Stimulated activated CD8-positive, alpha-beta memory T cell treated with anti-CD3 and anti-CD28 coated beads, Interleukin-15, amount 100 ng/mL, for 4 hours (primary cell): ENCODE measurements at regions not wholly inside any gene's neighbourhood (a gene's known extent, or its start where the extent isn't known, plus 50 kb on each side); places are given as distances from the start of the nearest gene placed in this dataset.

Experiments
- DNase-seq, 2 donors: peaks; one replicate each; pipeline ENCODE4 v3.0.0-alpha.2; 2020; ENCODE audit warnings: low read depth in 2 of 2

GRCh38 chr13:71087006-71087405 is 780.0 kb downstream of the DACH1 start:
- no peak for DNase-seq

- no peak for DNase-seq
Measured at GRCh38 chr13:71082631-71083030, 784.4 kb downstream of the DACH1 start.

- no peak for DNase-seq
Measured at GRCh38 chr13:71079638-71080037, 787.4 kb downstream of the DACH1 start.

- no peak for DNase-seq
Measured at GRCh38 chr13:71068041-71068440, 799.0 kb downstream of the DACH1 start.

GRCh38 chr13:71067165-71067815 is 799.7 kb downstream of the DACH1 start:
- no peak for DNase-seq

GRCh38 chr13:71056581-71056980 is 810.4 kb downstream of the DACH1 start:
- DNase-seq: no peak

GRCh38 chr13:71055644-71056043 is 811.4 kb downstream of the DACH1 start:
- no peak for DNase-seq

GRCh38 chr13:71055047-71055446 is 812.0 kb downstream of the DACH1 start:
- DNase-seq: no peak

- no peak for DNase-seq
Measured at GRCh38 chr13:71054358-71054757, 812.6 kb downstream of the DACH1 start.

- no peak for DNase-seq
Measured at GRCh38 chr13:71051573-71051972, 815.4 kb downstream of the DACH1 start.

- DNase-seq: no peak
Measured at GRCh38 chr13:71046360-71047079, 820.5 kb downstream of the DACH1 start.

- no peak for DNase-seq
Measured at GRCh38 chr13:71045101-71045500, 821.9 kb downstream of the DACH1 start.

GRCh38 chr13:71039440-71039839 is 827.6 kb downstream of the DACH1 start:
- DNase-seq: no peak

GRCh38 chr13:71034018-71034417 is 833.0 kb downstream of the DACH1 start:
- no peak for DNase-seq

GRCh38 chr13:71033026-71033425 is 834.0 kb downstream of the DACH1 start:
- DNase-seq: no peak

- no peak for DNase-seq
Measured at GRCh38 chr13:71030784-71031183, 836.2 kb downstream of the DACH1 start.

GRCh38 chr13:71028884-71029283 is 838.1 kb downstream of the DACH1 start:
- no peak for DNase-seq

GRCh38 chr13:71021825-71022422 is 845.1 kb downstream of the DACH1 start:
- no peak for DNase-seq

- no peak for DNase-seq
Measured at GRCh38 chr13:71018995-71019394, 848.0 kb downstream of the DACH1 start.

- no peak for DNase-seq
Measured at GRCh38 chr13:71018544-71018943, 848.5 kb downstream of the DACH1 start.

- DNase-seq: no peak
Measured at GRCh38 chr13:71017607-71018006, 849.4 kb downstream of the DACH1 start.

GRCh38 chr13:71015516-71015915 is 851.5 kb downstream of the DACH1 start:
- DNase-seq: no peak

- no peak for DNase-seq
Measured at GRCh38 chr13:71015021-71015420, 852.0 kb downstream of the DACH1 start.
